Limb (tissue), 2 donors: ENCODE measurements at regions not wholly inside any gene's neighbourhood (a gene's known extent, or its start where the extent isn't known, plus 50 kb on each side); places are given as distances from the start of the nearest gene placed in this dataset.

Experiments
- DNase-seq, 2 donors: peaks; one replicate each; pipeline ENCODE4 v3.0.0-alpha.2; 2016; ENCODE audit errors: extremely low spot score in 2 of 2

DNA sequence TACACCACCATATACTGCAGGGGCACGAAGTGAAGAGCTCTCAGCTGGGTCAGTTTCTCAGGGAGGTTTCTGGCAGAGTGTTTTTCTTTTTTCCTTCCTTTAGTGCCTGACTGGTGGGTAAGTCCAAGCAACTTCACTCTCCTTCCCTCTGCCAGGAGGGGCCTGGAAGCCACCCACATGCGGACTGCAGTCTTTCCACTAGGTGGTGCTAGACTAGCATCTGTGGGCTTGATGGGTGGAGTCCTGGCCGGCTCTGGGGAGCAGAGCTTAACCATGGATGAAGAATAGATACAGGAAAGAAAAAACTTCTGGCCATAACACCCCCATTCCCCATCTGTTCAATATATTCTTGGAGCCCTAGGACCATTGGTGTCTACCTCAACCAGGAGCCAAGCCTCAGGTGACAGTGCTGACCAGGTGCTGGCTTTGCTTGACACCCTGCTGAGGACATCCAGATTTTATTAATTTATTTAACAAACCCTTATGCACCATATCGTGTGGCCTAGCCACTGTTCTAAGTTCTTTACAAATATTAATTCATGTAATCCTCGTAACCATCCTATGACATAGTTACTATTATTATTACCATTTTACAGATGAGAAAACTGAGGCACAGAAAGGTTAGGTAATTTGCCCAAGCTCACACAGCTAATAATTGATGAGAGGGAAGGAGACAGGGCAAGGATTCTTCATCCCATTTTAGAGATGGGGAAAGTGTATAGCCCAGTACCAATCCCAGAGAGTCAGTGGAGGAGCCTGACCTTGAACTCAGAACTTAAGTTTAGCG lies 126.7 kb upstream of the CSF3R start:
- DNase-seq: peak in 1 of 2 donors; percentile 47

DNA sequence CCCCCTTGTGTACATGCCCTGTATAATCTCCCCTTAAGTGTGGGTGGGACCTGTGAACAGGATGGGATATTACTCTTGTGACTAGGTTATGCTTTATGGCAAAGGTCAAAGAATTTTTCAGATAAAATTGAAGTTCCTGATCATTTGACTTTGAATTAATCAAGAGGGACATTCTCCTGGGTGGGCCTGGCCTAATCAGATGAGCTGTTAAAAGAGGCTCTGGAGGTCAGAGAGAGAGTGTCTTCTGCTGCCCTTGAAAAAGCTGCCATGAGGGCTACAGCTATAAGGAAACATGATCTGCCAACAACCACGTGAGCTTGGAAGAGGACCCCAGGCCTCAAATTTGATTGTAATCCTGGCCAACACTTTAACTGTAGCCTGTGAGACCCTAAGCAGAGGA lies 125.6 kb upstream of the CSF3R start:
- DNase-seq: no peak

DNA sequence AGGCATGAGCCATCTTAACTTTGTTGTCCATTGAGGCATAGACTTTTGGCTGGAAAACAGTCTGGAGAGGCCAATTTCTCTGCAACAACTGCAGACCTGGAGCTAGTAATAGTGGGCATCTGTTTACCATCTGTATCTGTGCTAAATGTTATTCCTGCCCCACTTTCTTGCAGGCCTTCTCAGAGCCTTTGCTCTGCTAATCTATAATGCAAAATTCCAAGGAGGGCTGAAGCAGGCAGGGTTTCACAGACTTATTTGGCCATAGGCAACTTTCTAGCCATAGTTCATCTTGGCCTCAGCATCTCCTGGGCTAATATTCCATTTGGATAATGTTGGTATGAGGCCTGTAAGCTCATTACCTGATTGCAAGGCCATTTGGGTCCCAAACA lies 124.5 kb upstream of the CSF3R start:
- no peak for DNase-seq

GRCh38 chr1:36606641-36607262 lies 124.0 kb upstream of the CSF3R start:
- no peak for DNase-seq

DNA sequence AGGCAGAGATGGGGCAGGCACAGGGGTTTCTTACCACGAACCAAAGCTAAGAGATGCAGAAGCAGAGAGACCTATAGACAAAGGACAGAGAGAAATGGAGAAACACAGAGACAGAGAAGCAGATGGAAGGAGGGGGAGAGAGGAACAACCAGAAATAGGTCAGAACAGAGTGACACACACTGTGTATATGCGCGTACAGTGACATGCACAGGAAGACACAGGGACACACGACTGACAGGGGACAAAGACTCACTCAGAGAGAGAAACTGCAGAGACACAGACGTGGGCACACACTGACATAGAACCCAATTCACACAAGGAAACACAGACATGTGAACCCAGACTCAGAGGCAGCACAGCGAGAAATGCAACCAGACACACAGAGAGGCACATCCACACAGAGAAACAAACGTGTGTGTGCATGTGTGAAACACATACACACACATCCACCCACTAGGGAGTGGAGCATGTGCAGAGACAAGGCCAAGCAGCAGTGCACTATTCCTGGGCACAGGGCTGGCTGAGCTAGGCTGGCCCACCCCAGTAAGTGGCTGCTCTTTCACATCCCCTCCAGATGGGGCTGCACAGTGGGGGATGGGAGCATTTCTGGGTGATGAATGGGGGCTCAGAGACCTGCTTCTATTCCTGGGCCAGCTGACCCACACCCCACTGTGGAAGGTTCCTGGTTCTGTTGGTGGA lies 123.4 kb upstream of the CSF3R start:
- no peak for DNase-seq

DNA sequence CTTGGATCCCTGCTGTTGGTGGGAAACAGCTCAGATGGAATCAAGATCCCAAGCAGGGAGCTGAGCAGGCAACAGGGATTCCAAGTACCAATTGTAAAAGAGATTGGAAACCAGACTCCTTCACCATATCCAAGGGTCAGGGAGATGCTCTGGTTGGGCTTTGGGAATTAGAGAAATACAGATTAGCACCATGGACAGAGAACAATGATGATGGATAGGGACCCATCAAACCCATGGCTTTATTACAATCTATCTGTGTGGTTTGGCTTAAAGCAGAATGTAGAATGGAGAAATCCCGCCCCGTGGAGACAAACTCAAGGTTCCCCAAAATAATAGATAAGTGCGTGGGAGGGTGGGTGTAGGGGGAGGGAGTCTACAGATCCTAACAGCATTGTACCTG lies 120.7 kb upstream of the CSF3R start:
- DNase-seq: no peak

- DNase-seq: no peak
These were observed 119.5 kb upstream of the CSF3R start for GRCh38 chr1:36602184-36602583.

- no peak for DNase-seq
These were observed 117.1 kb upstream of the CSF3R start for GRCh38 chr1:36599828-36600227.

DNA sequence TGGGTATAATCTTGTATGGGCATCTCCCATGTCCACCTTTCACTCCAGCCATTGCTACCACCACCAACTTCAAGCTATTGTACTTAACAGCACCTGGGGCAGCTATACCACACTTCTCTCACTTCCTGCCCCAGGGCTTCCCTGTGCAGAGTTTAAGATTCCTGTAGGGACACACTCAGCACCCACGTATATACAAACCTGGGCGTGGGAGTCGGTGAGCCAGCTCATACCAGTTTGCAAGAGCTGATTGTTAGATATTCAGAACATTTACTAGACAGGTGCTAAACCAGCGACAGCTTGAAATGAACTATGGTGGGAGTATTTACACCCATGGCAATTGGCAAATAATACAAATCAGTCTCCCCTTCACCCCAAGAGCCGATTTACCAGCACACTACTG lies 114.8 kb upstream of the CSF3R start:
- DNase-seq: no peak

DNA sequence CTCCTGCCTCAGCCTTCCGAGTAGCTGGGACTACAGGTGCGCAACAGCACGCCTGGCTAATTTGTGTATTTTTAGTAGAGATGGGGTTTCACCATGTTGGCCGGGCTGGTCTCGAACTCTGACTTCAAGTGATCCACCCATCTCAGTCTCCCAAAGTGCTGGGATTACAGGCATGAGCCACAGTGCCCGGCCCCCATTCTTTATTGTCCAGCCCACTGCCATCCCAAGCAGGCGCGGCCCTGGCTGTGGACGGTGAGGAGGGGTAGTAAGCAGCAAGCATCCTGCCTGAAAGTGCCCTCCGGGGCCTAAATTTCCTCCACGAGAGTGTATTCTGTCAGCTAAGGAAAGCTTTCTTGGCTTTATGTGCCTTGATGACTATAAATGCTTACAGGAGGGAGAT lies 113.2 kb upstream of the CSF3R start:
- no peak for DNase-seq

- no peak for DNase-seq
These were observed 112.6 kb upstream of the CSF3R start for GRCh38 chr1:36595349-36595748.

DNA sequence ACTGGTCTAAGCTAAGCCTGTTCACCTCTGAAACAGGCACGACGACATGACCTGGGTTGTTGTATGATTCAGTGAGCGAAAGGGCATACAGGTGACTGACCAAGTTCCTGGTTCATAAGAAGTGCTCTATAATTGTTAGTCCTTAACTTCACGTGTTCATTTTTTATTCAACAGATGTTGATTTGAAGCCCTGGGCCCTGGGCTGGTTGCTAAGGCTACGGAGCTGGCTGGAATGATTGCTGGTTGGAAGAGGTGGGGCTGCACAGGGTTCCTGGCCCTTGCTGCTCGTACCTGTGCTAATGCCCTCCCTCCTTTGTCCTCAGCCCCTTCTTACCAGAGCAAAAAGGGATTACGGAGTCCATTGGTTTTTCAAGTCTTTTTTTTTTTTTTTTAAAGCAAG lies 111.3 kb upstream of the CSF3R start:
- no peak for DNase-seq

DNA sequence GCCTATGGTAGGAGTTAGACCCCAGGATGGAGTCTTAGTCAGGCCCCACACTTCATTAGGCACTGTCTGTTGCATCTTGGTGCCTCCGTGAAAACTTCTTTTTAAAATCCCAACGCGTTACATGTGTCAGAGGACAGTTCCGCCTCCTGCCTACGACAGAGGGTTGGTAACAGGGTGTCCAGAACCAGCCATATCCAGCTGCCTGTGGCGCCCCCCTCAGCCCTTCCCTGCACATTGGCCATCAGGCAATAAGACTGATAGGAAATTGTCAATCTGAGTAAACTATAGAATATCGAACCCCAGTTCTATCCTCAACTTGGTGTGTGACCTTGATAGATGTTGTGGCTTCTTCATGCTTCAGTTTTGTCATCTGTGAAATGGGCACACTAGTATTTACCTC lies 108.6 kb upstream of the CSF3R start:
- no peak for DNase-seq

DNA sequence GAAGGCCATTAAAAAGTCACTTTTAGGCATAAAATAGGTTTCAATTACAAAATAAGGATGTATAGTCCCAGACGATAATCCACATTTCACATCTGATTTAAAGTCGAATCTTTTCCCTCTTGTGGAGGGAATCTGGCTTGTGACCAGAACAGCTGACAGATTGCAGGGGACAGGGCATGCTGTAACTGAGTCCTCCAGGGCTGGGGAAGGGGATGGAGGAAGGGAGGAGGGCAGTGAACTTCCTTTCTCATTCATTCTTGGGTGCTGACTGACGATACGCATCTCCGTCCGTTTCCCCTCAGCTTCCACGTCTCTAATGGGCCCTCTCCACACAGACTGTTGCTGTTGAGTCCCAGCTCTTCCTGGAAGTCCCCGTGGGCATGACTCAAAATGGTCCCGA lies 108.1 kb upstream of the CSF3R start:
- no peak for DNase-seq

- no peak for DNase-seq
These were observed 107.6 kb upstream of the CSF3R start for GRCh38 chr1:36590264-36590663.

- DNase-seq: peak in 1 of 2 donors; percentile 46
These were observed 106.3 kb upstream of the CSF3R start for GRCh38 chr1:36588972-36589371.

DNA sequence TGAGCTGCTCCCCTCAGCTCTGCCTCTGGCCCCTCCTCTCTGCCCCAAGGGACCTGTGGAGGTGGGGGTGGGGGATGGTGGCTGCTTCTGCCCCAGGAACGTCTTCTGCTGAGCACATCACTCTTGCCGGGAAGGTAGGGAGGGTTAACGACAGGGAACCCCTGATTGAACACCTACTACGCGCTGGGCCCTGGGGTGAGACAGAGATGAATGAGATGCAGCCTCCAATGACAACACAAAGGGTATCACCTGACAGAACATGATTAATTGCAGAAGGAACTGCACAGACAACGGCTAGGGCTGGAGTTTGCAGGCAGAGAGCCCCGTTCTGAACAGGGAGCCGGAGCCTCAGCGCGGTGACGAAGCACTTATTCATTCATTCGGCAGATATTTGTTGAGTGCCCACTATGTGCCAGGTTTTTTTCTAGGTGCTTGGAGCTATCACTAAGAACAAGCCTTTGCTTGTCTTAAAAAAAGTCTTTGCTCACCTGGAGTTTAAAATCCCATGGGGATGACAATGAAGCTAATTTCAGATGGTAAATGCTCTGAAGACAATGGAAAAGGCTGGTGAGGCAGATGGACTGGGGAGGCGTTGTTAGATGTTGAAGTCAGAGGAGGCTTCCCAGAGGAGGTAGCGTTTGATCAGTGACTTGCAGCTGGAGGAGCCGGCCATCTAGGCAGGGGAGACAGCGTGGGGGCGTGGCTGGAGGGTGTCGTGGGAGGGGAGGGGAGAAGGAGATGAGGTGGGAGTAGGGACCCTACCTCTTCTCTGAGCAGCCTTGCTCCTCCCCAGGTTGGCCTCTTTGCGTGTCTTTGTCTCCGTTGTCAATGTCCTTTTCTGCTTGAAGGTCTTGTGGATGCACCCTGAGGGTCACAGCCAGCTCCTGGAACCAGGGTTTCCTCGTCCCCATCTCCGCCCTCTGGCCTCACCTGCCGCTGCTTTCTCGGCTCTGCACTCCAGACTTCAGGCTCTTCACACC lies 103.1 kb upstream of the CSF3R start:
- no peak for DNase-seq

DNA sequence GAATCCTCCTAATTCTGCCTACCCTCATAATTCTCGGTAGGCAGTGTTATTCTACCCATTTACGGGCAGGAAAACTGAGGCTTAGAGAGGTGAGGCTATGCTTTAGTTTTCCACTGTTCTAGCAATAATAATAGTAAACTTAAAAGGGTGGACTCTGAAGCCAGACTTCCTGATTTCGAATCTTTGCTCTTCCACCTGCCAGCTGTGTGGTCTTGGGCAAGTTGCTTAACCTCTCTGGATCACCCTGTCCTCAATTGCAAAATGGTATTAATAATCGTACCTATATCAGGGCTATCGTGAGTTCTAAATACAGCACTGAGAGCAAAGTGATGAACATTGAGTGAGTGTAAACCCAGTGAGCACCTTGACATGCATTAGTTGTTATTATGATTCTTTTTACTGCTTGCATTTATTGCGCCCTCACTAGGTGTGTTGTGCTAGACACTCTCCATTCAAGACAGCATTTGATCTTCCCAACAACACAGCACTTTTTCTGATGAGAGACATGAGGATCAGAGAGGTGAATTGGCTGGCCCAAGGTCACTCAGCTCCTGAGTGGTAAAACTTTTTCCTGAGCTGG lies 102.3 kb upstream of the CSF3R start:
- no peak for DNase-seq

- DNase-seq: no peak
These were observed 101.5 kb upstream of the CSF3R start for GRCh38 chr1:36583980-36584782.

- DNase-seq: no peak
These were observed 100.4 kb upstream of the CSF3R start for GRCh38 chr1:36583080-36583479.
